C4-2B (cell line): ENCODE measurements at regions not wholly inside any gene's neighbourhood (a gene's known extent, or its start where the extent isn't known, plus 50 kb on each side); places are given as distances from the start of the nearest gene placed in this dataset.

Experiments used
- H3K27ac ChIP-seq: fragments of 450-650 bp; 2 replicates; pipeline ENCODE4 v1.5.1; 2017
- CTCF ChIP-seq: fragments of 450-650 bp; conservative IDR thresholded peaks from 2 replicates; pipeline ENCODE4 v1.5.1; 2017; ENCODE audit warnings: mild to moderate bottlenecking
- ZFX ChIP-seq: fragments of 450-650 bp; IDR thresholded peaks from 2 replicates; pipeline ENCODE4 v1.6.1; 2017

DNA sequence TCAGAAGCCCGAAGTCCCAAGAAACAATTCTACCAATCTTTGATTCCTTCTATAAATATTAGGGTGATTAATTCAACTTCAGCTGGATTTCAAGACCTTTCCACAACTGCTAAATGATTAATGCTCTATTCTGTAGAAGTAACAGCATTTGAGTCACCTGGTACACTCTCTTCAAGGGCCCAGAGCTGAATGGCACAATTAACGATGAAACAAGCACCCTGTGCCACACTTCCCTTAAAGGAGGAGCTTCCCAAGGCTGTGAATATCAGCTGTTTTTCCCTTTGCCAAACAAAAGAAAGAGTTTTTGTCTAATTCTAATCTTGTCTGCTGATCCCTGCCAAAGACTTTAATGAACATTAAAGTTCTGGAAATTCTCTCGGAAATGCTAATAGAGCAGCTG, 56.0 kb downstream of the BOD1L2 start:
- TF ChIP-seq ZFX (no peak), CTCF (no peak)
- no peak overlapping the region for H3K27ac ChIP-seq

DNA sequence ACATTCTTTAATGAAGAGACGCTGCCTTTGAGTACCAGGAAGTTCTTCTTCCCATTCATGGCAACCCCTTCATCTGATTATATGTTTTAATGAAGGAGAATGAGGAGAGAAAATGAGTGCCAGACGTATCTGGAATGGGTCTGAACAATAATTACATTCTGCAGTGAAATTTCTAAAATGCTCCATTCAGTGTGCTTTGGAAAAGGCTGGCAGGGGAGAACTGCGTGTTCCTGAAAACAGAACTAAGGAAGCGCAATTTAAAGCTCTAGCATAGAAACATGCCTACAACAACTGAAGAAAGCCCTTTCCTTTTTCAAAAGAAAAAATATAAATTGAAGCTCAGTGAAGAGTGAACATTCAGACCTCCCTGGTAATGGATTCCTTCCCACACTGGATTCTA, 58.8 kb downstream of the BOD1L2 start:
- no peak overlapping the region for H3K27ac ChIP-seq
- TF ChIP-seq ZFX (no peak), CTCF (no peak)

DNA sequence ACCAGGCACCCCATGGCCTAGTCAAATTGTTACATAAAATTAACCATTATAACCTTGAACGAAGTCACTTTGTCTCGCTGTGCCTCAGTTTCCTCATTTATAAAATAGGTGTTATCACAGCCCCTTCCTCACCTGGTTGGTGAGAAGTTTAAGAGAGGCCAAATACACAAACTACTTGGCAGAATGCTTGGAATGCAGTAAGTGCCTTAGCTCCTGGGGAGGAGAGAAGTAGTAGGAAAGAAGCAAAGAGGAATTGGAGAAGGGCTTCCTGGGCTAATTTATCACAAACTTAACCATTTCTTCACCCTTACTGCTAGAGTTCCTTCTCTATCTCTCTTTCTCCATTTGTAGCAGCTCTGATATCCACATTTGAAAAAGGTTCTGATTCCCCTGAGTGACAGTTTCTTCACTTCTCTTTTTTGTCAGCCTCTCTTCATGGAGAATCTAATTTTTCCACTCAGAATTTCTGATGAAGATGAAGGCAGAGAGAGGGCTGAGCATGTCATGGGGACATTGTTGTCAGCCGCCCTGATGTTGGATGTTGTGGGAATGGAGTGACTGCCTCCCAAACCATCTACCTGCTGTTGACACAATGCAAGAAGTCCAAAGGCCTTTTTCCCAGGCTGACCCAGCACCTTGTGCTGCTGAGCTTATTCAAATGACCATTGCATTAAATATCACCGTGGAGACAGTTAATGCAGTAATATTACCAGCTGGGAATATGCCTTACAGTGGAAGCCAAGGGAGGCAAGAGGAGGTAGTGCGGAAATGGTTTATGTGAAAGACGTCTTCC, 60.4 kb downstream of the BOD1L2 start:
- no peak for TF ChIP-seq CTCF
- H3K27ac ChIP-seq = no peak overlapping the region

DNA sequence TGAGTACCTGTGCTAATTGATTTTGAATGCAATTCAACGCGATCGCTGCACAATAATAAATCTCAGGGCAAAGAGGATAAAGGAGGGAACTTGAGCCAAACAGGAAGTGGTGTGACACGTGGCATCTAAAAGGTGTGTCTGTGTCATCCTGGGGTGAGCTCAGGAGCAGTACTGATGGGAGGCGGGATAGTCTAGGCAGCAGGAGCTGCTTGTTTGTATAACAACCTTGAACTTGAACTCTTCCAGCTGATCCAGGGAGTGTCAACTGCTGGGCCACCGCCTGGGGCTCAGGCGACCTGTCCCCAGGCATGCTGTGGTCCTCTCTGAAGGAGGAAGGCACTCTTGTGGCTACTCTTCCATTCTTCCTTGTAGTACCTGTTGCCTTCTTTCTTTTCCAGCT, 61.2 kb downstream of the BOD1L2 start:
- H3K27ac ChIP-seq = no peak overlapping the region
- TF ChIP-seq ZFX = no peak
- TF ChIP-seq CTCF = no peak

GRCh38 chr18:57209713-57210106, 62.8 kb downstream of the BOD1L2 start:
- no peak overlapping the region for H3K27ac ChIP-seq
- no peak for TF ChIP-seq ZFX

GRCh38 chr18:57210107-57210715, 63.3 kb downstream of the BOD1L2 start:
- TF ChIP-seq CTCF = no peak
- H3K27ac ChIP-seq = no peak overlapping the region

DNA sequence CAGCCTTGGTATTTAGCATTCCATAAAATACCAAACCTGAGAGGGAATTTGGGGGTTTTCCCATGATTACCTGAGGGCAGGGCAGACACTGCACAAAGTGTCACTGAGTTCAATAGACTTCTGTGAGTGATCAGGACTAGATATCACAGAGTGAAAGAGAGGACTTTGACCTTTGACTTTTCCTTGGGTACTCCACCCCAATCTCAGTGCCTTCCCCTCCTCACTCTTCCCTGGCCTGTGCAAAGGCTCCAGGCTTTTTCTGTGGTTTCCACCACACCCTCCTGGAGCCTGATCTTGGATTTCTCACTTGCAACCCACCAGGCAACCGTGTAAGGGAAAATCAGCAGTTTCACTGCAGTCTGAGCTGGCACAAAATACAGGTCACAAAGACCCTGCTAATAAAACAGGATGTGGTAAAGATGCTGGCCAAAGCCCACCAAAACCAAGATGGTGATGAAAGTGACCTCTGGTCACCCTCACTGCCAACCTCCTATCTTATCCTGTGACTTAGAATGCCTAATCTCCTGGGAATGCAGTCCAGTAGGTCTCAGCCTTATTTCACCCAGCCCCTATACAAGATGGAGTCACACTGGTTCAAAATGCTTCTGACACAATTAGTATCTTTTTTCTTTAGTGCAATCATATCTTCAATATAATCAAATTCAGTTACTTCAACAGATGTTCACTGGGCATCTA, 64.0 kb downstream of the BOD1L2 start:
- H3K27ac ChIP-seq = no peak overlapping the region
- no peak for TF ChIP-seq CTCF
- TF ChIP-seq ZFX = no peak
